Fibroblast of mammary gland (primary cell): ENCODE measurements at regions not wholly inside any gene's neighbourhood (a gene's known extent, or its start where the extent isn't known, plus 50 kb on each side); places are given as distances from the start of the nearest gene placed in this dataset.

ENCODE experiments used
- DNase-seq: peaks from one replicate; pipeline ENCODE4 v3.0.0-alpha.2; 2010; ENCODE audit warnings: low read depth
- H3K4me3 ChIP-seq: 2 replicates; pipeline ENCODE4 v1.5.1; 2011; ENCODE audit warnings: low read depth, mild to moderate bottlenecking, low read length, moderate library complexity; ENCODE audit not compliant: control insufficient read depth
- CTCF ChIP-seq: conservative IDR thresholded peaks from 2 replicates; pipeline ENCODE4 v1.5.1; 2011; ENCODE audit warnings: low read depth, low read length, inconsistent platforms; ENCODE audit not compliant: control insufficient read depth, insufficient read depth

GRCh38 chr18:29156531-29156930 is 979.6 kb upstream of the CDH2 start:
- no peak for TF ChIP-seq CTCF

GRCh38 chr18:29154758-29155725 is 978.1 kb upstream of the CDH2 start:
- TF ChIP-seq CTCF = no peak
- peak; percentile 91 for DNase-seq
- no peak overlapping the region for H3K4me3 ChIP-seq

More at GRCh38 chr18:29156531-29156930, 979.6 kb upstream of the CDH2 start:
- no peak overlapping the region for H3K4me3 ChIP-seq
- DNase-seq = no peak

GRCh38 chr18:29154196-29154757 is 977.3 kb upstream of the CDH2 start:
- no peak for TF ChIP-seq CTCF
- H3K4me3 ChIP-seq = no peak overlapping the region
- peak; percentile 64 for DNase-seq

- TF ChIP-seq CTCF = no peak
- H3K4me3 ChIP-seq = no peak overlapping the region
- DNase-seq = no peak
Observed at GRCh38 chr18:29153091-29153490, 976.2 kb upstream of the CDH2 start.

- no peak overlapping the region for H3K4me3 ChIP-seq
- DNase-seq = peak; percentile 81
- no peak for TF ChIP-seq CTCF
Observed at GRCh38 chr18:29147944-29148343, 971.0 kb upstream of the CDH2 start.

- TF ChIP-seq CTCF = no peak
- H3K4me3 ChIP-seq = no peak overlapping the region
- no peak for DNase-seq
Observed at GRCh38 chr18:29146068-29146467, 969.1 kb upstream of the CDH2 start.
